Naive thymus-derived CD4-positive, alpha-beta T cell (primary cell): ENCODE measurements at regions not wholly inside any gene's neighbourhood (a gene's known extent, or its start where the extent isn't known, plus 50 kb on each side); places are given as distances from the start of the nearest gene placed in this dataset.

ENCODE experiments used
- ATAC-seq: fragments of 150-1000 bp; cut with Tn5 transposase; 2 replicates; pipeline ENCODE4 v1.10.0; 2021; ENCODE audit warnings: mild to moderate bottlenecking, moderate library complexity
- CTCF ChIA-PET: fragments of 350-600 bp; sonication (Branson Sonifier 250); formaldehyde crosslinking; loops from one replicate; lab custom pipeline; 2021; ENCODE audit warnings: antibody characterized with exemption; lab: Charles Lee
- POLR2A ChIA-PET: fragments of 350-600 bp; sonication (Branson Sonifier 250); formaldehyde crosslinking; loops from one replicate; lab custom pipeline; 2021; ENCODE audit warnings: antibody characterized with exemption, inconsistent platforms; lab: Charles Lee
- DNase-seq, 9 donors: peaks; one replicate each; pipeline versions ENCODE4 v3.0.0 to v3.0.0-alpha.2; 2020 to 2022; ENCODE audit warnings: mixed read lengths in 1 of 9
- H3K27ac ChIP-seq: one replicate; pipeline ENCODE4 v1.7.0; 2013; ENCODE audit warnings: mild to moderate bottlenecking, low read depth, low read length, moderate library complexity
- H3K27me3 ChIP-seq, 2 donors: one replicate each; pipeline ENCODE4 v1.7.0; 2013; ENCODE audit warnings: low read length in 2 of 2, mild to moderate bottlenecking in 2 of 2, moderate library complexity in 2 of 2; ENCODE audit not compliant: control insufficient read depth in 2 of 2, insufficient read depth in 2 of 2
- H3K36me3 ChIP-seq, 3 experiments: 1 replicate in 2 of 3; 2 replicates in 1 of 3; pipeline ENCODE4 v1.7.0; 2013; ENCODE audit warnings: low read length in 3 of 3, mild to moderate bottlenecking in 3 of 3, moderate library complexity in 1 of 3; ENCODE audit not compliant: insufficient read depth in 3 of 3, control insufficient read depth in 2 of 3
- H3K4me1 ChIP-seq, 2 donors: one replicate each; pipeline ENCODE4 v1.7.0; 2013; ENCODE audit warnings: low read length in 2 of 2, mild to moderate bottlenecking in 2 of 2, moderate library complexity in 1 of 2; ENCODE audit not compliant: control insufficient read depth in 2 of 2, insufficient read depth in 2 of 2
- H3K4me3 ChIP-seq: 2 replicates; pipeline ENCODE4 v1.7.0; 2013; ENCODE audit warnings: mild to moderate bottlenecking, low read length
- H3K9me3 ChIP-seq, 3 experiments: 1 replicate in 2 of 3; 2 replicates in 1 of 3; pipeline ENCODE4 v1.7.0; 2013; ENCODE audit warnings: low read length in 3 of 3; ENCODE audit not compliant: control insufficient read depth in 2 of 3
- H3K27ac Mint-ChIP-seq, 9 donors: one replicate each; pipeline ENCODE4 v1.8.0; 2020 to 2022; ENCODE audit warnings: mixed read lengths in 9 of 9, mild to moderate bottlenecking in 8 of 9, moderate library complexity in 5 of 9, inconsistent platforms in 2 of 9
- H3K27me3 Mint-ChIP-seq, 5 donors: one replicate each; pipeline ENCODE4 v1.8.0; 2021 to 2022; ENCODE audit warnings: mixed read lengths in 5 of 5, mild to moderate bottlenecking in 1 of 5
- H3K36me3 Mint-ChIP-seq, 5 donors: one replicate each; pipeline ENCODE4 v1.8.0; 2020 to 2022; ENCODE audit warnings: mixed read lengths in 5 of 5, mild to moderate bottlenecking in 3 of 5, inconsistent platforms in 1 of 5
- H3K4me1 Mint-ChIP-seq, 7 donors: one replicate each; pipeline ENCODE4 v1.8.0; 2020 to 2022; ENCODE audit warnings: mixed read lengths in 7 of 7, mild to moderate bottlenecking in 3 of 7, inconsistent platforms in 1 of 7
- H3K4me3 Mint-ChIP-seq, 10 donors: one replicate each; pipeline ENCODE4 v1.8.0; 2020 to 2022; ENCODE audit warnings: mild to moderate bottlenecking in 10 of 10, mixed read lengths in 10 of 10, moderate library complexity in 6 of 10, inconsistent platforms in 2 of 10
- H3K9me3 Mint-ChIP-seq, 11 donors: one replicate each; pipeline ENCODE4 v1.8.0; 2020 to 2022; ENCODE audit warnings: mixed read lengths in 11 of 11, mild to moderate bottlenecking in 4 of 11, inconsistent platforms in 1 of 11, moderate library complexity in 1 of 11
- intact Hi-C, 2 donors: fragments of 100-400 bp; cut with micrococcal nuclease; formaldehyde crosslinking; loops; one replicate each; pipeline ENCODE4 v1.15.1; 2023

- Histone ChIP-seq H3K9me3 (no peaks in the 10 kb centered on the region), H3K27ac (no peak overlapping the region), H3K4me1 (no peaks in the 10 kb centered on the region), H3K4me3 (no peak overlapping the region), H3K27me3 (no peaks in the 10 kb centered on the region), H3K36me3 (no peaks in the 10 kb centered on the region)
- peaks cover 0 to 2% (median 0%) of the 10 kb centered on the region in 7 donors for H3K4me1 Mint-ChIP-seq
- DNase-seq, result no peak
- intact Hi-C loops, result no loop called here
- no peak overlapping the region for H3K4me3 Mint-ChIP-seq
- peaks cover 0 to 2% (median under 1%) of the 10 kb centered on the region in 11 donors for H3K9me3 Mint-ChIP-seq
- peaks cover 0 to 1% (median 0%) of the 10 kb centered on the region in 5 donors for H3K27me3 Mint-ChIP-seq
- no peak overlapping the region for H3K27ac Mint-ChIP-seq
- no peak for ATAC-seq
- POLR2A ChIA-PET, result no interaction called here
- no peaks in the 10 kb centered on the region for H3K36me3 Mint-ChIP-seq
- CTCF ChIA-PET, result no interaction called here
Measured at GRCh38 chr3:8186213-8186612, 315.4 kb upstream of the LMCD1 start.

GRCh38 chr3:8187996-8188395, 313.6 kb upstream of the LMCD1 start:
- Mint-ChIP-seq H3K4me3 (no peak overlapping the region), H3K4me1 (peaks cover 0 to 2% (median 0%) of the 10 kb centered on the region in 7 donors), H3K36me3 (no peaks in the 10 kb centered on the region), H3K27me3 (peaks cover 0 to 15% (median 4%) of the 10 kb centered on the region in 5 donors), H3K9me3 (peaks cover 0 to 14% (median 6%) of the 10 kb centered on the region in 11 donors), H3K27ac (no peak overlapping the region)
- Histone ChIP-seq H3K9me3 (no peaks in the 10 kb centered on the region), H3K4me1 (no peaks in the 10 kb centered on the region), H3K36me3 (no peaks in the 10 kb centered on the region), H3K27ac (no peak overlapping the region), H3K4me3 (no peak overlapping the region), H3K27me3 (no peaks in the 10 kb centered on the region)
- POLR2A ChIA-PET, result no interaction called here
- no peak for ATAC-seq
- intact Hi-C loops, result no loop called here
- CTCF ChIA-PET, result no interaction called here
- no peak for DNase-seq

GRCh38 chr3:8189051-8189450, 312.6 kb upstream of the LMCD1 start:
- H3K27ac ChIP-seq, result no peak overlapping the region
- H3K9me3 Mint-ChIP-seq, result peaks cover 0 to 14% (median 6%) of the 10 kb centered on the region in 11 donors
- H3K36me3 ChIP-seq, result no peaks in the 10 kb centered on the region
- no peak overlapping the region for H3K27ac Mint-ChIP-seq
- H3K4me1 ChIP-seq, result no peaks in the 10 kb centered on the region
- peaks cover 0 to 15% (median 4%) of the 10 kb centered on the region in 5 donors for H3K27me3 Mint-ChIP-seq
- ChIA-PET POLR2A (no interaction called here), CTCF (no interaction called here)
- no peaks in the 10 kb centered on the region for H3K27me3 ChIP-seq
- intact Hi-C loops, result no loop called here
- H3K36me3 Mint-ChIP-seq, result no peaks in the 10 kb centered on the region
- no peak for ATAC-seq
- no peak overlapping the region for H3K4me3 Mint-ChIP-seq
- H3K9me3 ChIP-seq, result no peaks in the 10 kb centered on the region
- no peaks in the 10 kb centered on the region for H3K4me1 Mint-ChIP-seq
- no peak for DNase-seq
- H3K4me3 ChIP-seq, result no peak overlapping the region

GRCh38 chr3:8191406-8191805, 310.2 kb upstream of the LMCD1 start:
- Histone ChIP-seq H3K27ac (no peak overlapping the region), H3K4me1 (no peaks in the 10 kb centered on the region), H3K4me3 (no peak overlapping the region), H3K36me3 (no peaks in the 10 kb centered on the region), H3K27me3 (no peaks in the 10 kb centered on the region), H3K9me3 (no peaks in the 10 kb centered on the region)
- CTCF ChIA-PET, result no interaction called here
- H3K27me3 Mint-ChIP-seq, result peaks cover 0 to 19% (median 4%) of the 10 kb centered on the region in 5 donors
- no peaks in the 10 kb centered on the region for H3K4me1 Mint-ChIP-seq
- intact Hi-C loops, result no loop called here
- DNase-seq, result no peak
- POLR2A ChIA-PET, result no interaction called here
- no peak for ATAC-seq
- no peak overlapping the region for H3K4me3 Mint-ChIP-seq
- H3K9me3 Mint-ChIP-seq, result peaks cover 0 to 14% (median 6%) of the 10 kb centered on the region in 11 donors
- peak overlapping the region in 1 of 9 donors; percentile 38 for H3K27ac Mint-ChIP-seq
- H3K36me3 Mint-ChIP-seq, result no peaks in the 10 kb centered on the region

GRCh38 chr3:8197384-8197783, 304.2 kb upstream of the LMCD1 start:
- ATAC-seq, result no peak
- DNase-seq, result no peak
- H3K27me3 ChIP-seq, result no peaks in the 10 kb centered on the region
- H3K36me3 Mint-ChIP-seq, result no peaks in the 10 kb centered on the region
- no peak overlapping the region for H3K4me3 ChIP-seq
- ChIA-PET POLR2A (no interaction called here), CTCF (no interaction called here)
- H3K27ac ChIP-seq, result no peak overlapping the region
- no peaks in the 10 kb centered on the region for H3K4me1 Mint-ChIP-seq
- intact Hi-C loops, result no loop called here
- H3K36me3 ChIP-seq, result no peaks in the 10 kb centered on the region
- H3K4me3 Mint-ChIP-seq, result no peak overlapping the region
- H3K9me3 ChIP-seq, result no peaks in the 10 kb centered on the region
- H3K27ac Mint-ChIP-seq, result peak overlapping the region in 1 of 9 donors; percentile 7
- peaks cover 0 to 20% (median 11%) of the 10 kb centered on the region in 5 donors for H3K27me3 Mint-ChIP-seq
- no peaks in the 10 kb centered on the region for H3K4me1 ChIP-seq
- H3K9me3 Mint-ChIP-seq, result peaks cover 0 to 5% (median under 1%) of the 10 kb centered on the region in 11 donors

- Histone ChIP-seq H3K36me3 (no peaks in the 10 kb centered on the region), H3K27ac (no peak overlapping the region), H3K27me3 (no peaks in the 10 kb centered on the region), H3K9me3 (no peaks in the 10 kb centered on the region), H3K4me3 (no peak overlapping the region), H3K4me1 (no peaks in the 10 kb centered on the region)
- Mint-ChIP-seq H3K36me3 (no peaks in the 10 kb centered on the region), H3K9me3 (peaks cover 0 to 4% (median 0%) of the 10 kb centered on the region in 11 donors), H3K27me3 (peaks cover 0 to 20% (median 10%) of the 10 kb centered on the region in 5 donors), H3K4me1 (no peaks in the 10 kb centered on the region), H3K27ac (no peak overlapping the region), H3K4me3 (no peak overlapping the region)
- intact Hi-C loops, result no loop called here
- ChIA-PET POLR2A (no interaction called here), CTCF (no interaction called here)
- DNase-seq (no peak), ATAC-seq (no peak)
Measured at GRCh38 chr3:8198605-8199004, 303.0 kb upstream of the LMCD1 start.

GRCh38 chr3:8200996-8201395, 300.6 kb upstream of the LMCD1 start:
- intact Hi-C loops, result no loop called here
- DNase-seq, result no peak
- H3K27me3 Mint-ChIP-seq, result peaks cover 0 to 20% (median 9%) of the 10 kb centered on the region in 5 donors
- ChIA-PET CTCF (no interaction called here), POLR2A (no interaction called here)
- H3K9me3 Mint-ChIP-seq, result peaks cover 0 to 3% (median 0%) of the 10 kb centered on the region in 11 donors
- H3K9me3 ChIP-seq, result no peaks in the 10 kb centered on the region
- no peaks in the 10 kb centered on the region for H3K4me1 ChIP-seq
- no peaks in the 10 kb centered on the region for H3K36me3 ChIP-seq
- no peak overlapping the region for H3K4me3 Mint-ChIP-seq
- no peak overlapping the region for H3K27ac Mint-ChIP-seq
- H3K27ac ChIP-seq, result no peak overlapping the region
- H3K4me3 ChIP-seq, result no peak overlapping the region
- ATAC-seq, result no peak
- H3K4me1 Mint-ChIP-seq, result no peaks in the 10 kb centered on the region
- H3K27me3 ChIP-seq, result no peaks in the 10 kb centered on the region
- H3K36me3 Mint-ChIP-seq, result no peaks in the 10 kb centered on the region
